H7 (cell line): ENCODE measurements at regions not wholly inside any gene's neighbourhood (a gene's known extent, or its start where the extent isn't known, plus 50 kb on each side); places are given as distances from the start of the nearest gene placed in this dataset.

Experiments used
- DNase-seq: peaks from one replicate; pipeline ENCODE4 v3.0.0; 2012
- H3K27me3 ChIP-seq: 2 replicates; pipeline ENCODE4 v1.6.0; 2011; ENCODE audit warnings: mild to moderate bottlenecking, low read length; ENCODE audit not compliant: control insufficient read depth, insufficient read depth
- H3K36me3 ChIP-seq: replicated peaks from 2 replicates; pipeline ENCODE4 v1.5.1; 2011; ENCODE audit warnings: low read length; ENCODE audit not compliant: control insufficient read depth, insufficient read depth
- H3K4me3 ChIP-seq: 2 replicates; pipeline ENCODE4 v1.5.1; 2011; ENCODE audit warnings: low read depth, mild to moderate bottlenecking, control low read depth, low read length, moderate library complexity; ENCODE audit not compliant: insufficient read depth

DNA sequence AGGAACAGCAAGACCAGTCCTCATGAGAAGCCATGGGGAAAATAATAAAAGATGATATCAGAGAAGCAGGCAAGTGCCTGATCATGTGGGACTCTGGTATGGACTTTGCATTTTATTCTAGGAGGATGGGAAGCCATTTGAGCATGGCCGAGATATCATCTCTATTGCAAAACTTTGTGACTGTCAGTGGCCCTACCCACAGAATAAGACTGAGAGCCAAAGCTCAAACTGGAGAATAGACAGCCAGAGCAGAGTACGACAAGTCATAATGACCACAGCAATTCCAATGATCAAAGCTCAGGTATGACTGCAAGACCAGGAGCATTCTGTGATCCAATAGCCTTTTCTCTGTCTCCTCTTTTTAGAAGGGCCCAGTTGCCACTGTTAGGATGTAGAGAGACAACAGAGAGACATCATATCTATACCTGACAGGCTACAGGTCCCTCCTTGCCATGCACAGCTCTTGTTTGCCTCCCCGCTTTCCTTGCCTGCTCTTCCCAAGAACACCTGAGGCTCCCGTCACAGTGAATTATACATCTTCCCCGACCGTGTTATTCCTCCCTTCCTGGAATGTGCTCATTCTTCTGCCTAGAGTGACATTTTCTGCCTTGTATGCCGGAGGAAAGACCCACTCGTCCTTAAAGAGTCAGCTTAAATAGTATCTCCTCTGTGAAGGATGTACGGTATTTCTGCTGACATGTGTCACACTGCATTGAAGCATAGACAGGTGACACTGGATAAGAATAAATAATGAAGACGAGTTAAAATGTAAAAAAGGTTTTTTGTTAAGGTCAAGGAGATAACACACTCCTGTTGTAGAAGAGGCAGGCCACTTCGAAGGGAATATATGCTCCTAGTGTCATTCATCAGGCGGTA is 248.7 kb upstream of the MAP3K1 start:
- no peaks in the 10 kb centered on the region for H3K27me3 ChIP-seq
- DNase-seq, result no peak
- H3K4me3 ChIP-seq, result no peak overlapping the region
- no peaks in the 10 kb centered on the region for H3K36me3 ChIP-seq

DNA sequence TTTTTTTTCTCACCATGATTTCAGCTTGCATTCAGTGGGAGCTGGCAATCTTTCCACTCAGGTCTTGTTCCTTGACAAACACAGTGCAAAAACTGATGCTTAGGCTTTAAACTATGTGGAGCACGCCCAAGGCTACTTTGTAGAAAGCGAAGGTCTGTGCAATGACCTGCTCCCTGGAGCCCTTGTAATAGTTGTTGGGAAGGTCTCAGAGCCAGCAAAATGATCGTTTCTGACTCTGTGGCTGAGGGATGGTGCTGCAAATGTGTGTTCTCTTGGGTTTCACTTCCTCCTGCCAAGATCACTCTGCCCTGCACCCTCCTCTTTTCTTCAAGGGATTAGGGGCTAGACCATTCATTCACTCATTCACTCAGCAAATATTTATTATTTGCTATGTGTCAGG is 249.7 kb upstream of the MAP3K1 start:
- no peak overlapping the region for H3K4me3 ChIP-seq
- no peaks in the 10 kb centered on the region for H3K36me3 ChIP-seq
- no peak for DNase-seq

DNA sequence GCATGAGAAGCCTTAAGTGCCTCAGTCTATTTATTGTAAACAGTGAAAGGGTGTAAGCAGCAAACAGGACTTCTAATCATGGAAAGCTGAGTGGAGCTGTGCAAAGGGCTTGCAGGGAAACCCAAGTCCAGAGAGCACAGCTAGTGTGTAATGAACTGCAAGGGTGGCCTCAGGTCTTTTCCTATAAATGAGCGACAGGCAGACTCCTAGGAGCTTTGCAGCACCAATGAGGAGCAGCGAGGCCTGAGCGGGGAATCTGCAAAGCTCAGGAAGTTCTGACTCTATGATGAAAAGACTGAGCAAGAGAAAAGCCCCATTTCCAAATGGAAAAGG is 250.1 kb upstream of the MAP3K1 start:
- H3K27me3 ChIP-seq, result no peaks in the 10 kb centered on the region
- no peak overlapping the region for H3K4me3 ChIP-seq
- DNase-seq, result no peak
- no peaks in the 10 kb centered on the region for H3K36me3 ChIP-seq

More for the DNA sequence above, 249.7 kb upstream of the MAP3K1 start:
- H3K27me3 ChIP-seq, result no peaks in the 10 kb centered on the region

DNA sequence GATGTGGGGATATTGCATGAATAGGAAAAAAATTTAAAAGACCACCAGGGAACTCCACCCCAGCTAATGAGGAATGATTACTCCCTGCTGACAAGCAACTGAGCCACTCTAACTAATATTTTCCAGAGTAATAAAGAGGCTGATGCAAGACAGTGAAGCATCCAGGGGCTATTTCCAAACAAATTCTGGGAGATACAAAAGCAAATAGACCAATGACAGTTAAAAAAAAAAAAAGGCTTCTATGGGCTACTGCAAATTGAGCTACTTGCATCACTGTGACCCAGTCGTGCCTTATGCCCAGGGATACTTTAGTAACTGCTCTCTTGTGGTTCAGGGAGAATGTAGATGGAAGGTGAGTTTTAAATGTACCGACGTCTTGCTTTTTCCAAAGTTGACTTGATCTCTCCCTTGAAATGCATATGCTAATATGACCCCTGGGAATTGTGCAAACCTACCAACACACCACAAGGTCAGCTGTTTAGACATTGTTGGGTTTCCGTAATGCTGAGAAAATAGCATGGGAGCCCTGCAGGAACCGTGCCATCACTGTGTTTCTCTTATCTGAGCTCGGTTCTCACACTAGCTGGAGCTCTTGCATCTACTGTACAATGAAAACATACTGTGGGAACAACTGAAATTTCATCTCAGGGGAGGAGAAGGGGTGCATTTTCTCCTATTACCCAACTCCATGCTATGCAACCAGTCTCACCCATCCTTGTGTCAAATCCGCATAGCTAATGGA is 250.6 kb upstream of the MAP3K1 start:
- no peaks in the 10 kb centered on the region for H3K36me3 ChIP-seq
- no peaks in the 10 kb centered on the region for H3K27me3 ChIP-seq
- H3K4me3 ChIP-seq, result no peak overlapping the region
- DNase-seq, result no peak

DNA sequence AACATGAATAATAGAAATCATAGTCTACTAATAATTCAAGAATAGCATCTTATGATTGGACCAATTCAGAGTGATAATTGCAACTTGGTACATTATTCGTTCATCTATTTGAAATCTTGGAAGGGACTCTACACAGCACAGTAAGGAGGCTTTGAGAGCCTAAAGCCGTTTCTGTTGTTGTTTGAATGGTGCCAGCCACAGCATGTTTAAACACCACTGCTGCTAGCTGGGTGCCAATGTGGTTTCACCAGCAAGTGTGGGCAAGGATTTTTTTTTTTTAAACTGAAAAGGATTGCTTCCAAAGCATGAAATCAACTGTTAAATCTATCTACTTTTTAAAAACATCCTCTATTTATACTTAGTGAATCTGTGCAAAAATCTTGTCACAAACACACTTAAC is 253.9 kb upstream of the MAP3K1 start:
- DNase-seq, result no peak
- Histone ChIP-seq H3K36me3 (no peaks in the 10 kb centered on the region), H3K27me3 (no peaks in the 10 kb centered on the region), H3K4me3 (no peak overlapping the region)

DNA sequence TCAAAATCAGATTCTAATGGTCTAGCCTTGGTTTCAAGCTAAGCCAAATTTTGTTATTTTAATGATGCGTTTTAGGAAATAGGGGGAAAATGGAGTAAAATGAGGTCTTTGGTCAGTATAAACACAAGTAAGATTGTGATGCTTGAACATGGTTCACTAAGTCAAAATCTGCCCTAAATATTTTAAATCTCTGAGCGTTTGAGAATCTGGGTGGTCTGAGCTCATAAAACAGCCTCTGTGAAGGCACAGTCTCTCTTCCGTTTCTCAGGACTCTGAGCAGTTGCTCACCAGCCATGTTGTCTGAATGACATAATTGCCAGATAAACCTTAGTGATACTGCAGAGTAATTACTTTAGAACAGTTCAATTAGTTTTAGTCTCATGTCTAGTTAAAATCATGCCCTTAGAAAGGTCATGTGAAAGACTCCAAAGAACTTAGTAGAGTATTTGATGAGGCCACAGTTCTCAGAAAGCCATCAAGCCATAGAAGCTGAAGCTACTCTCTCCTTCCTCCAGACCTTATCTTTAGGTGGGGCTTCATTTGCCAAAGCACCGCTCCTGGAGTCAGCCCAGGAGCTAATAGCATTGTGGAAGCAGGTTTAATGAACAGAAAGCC is 257.1 kb upstream of the MAP3K1 start:
- Histone ChIP-seq H3K4me3 (no peak overlapping the region), H3K36me3 (no peaks in the 10 kb centered on the region), H3K27me3 (no peaks in the 10 kb centered on the region)
- DNase-seq, result no peak

DNA sequence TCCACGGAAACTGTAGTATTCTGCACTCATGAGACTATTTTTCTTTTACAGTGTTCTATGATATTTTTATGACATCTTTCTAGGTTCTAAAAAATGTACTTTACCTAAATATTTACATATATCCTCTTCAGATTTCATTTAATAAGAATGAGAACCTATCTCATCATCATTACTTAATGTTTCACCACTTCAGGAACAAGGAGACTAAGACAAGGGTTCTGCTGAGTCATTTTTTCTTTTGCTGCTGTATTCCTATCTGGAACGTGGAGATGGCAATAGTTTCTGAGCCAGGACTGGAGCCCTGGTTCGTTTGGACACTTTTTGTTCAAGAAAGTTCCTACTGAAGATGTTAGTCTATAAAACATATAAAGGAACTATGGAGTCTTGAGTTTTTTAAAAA is 258.2 kb upstream of the MAP3K1 start:
- Histone ChIP-seq H3K36me3 (no peaks in the 10 kb centered on the region), H3K4me3 (no peak overlapping the region), H3K27me3 (no peaks in the 10 kb centered on the region)
- no peak for DNase-seq

DNA sequence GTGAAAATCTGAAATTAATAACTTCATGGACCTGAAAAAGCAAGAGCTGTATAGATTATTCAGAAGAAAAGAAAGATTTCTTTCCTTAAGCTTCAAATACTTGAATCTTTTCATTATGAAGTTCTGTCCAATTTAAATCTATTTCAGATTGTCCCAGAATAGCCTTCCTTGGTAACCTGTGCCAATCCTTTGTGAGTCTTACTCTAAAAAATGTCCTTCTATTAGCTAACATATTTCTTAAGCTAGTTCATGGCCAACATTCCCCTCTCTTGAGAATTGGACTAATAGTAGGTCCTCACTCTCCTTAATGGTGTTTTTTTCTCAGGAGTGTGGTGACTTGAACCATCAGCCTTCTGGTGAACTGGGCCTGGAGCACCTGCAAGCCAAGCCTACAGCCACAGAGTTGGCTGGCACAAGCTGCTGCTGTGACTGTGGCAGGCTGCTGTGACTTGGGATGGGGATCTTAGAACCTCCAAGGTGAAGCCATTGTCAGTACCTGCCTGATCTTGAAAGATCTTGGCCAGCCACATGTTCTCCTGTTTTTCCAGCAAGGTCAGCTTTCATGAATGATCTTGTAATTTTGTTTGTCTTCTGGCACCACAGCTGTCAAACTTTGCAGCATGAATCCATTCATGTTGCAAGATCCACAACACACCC is 262.6 kb upstream of the MAP3K1 start:
- Histone ChIP-seq H3K4me3 (no peak overlapping the region), H3K27me3 (no peaks in the 10 kb centered on the region)
- no peak for DNase-seq

DNA sequence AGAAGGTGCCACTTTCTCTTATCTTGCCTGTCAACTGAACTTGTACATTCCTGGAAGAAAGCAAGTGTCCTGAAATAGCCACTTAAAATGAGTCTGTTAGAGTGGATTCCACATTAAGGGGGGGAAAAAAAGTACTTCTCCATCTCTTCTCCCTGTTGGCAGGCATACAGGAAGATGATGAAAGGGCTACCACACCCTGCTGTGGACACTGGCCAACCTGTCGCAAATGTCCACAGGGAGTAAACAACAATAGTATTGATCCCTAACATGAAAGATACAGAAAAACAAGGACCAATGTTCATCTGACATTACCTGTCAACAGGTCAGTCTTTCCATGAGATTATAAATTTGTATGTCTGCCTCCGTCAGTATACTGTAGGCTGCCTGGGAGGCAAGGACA is 265.1 kb upstream of the MAP3K1 start:
- H3K4me3 ChIP-seq, result no peak overlapping the region
- no peaks in the 10 kb centered on the region for H3K27me3 ChIP-seq
- DNase-seq, result no peak
- no peaks in the 10 kb centered on the region for H3K36me3 ChIP-seq

More for the DNA sequence above, 262.6 kb upstream of the MAP3K1 start:
- H3K36me3 ChIP-seq, result no peaks in the 10 kb centered on the region

DNA sequence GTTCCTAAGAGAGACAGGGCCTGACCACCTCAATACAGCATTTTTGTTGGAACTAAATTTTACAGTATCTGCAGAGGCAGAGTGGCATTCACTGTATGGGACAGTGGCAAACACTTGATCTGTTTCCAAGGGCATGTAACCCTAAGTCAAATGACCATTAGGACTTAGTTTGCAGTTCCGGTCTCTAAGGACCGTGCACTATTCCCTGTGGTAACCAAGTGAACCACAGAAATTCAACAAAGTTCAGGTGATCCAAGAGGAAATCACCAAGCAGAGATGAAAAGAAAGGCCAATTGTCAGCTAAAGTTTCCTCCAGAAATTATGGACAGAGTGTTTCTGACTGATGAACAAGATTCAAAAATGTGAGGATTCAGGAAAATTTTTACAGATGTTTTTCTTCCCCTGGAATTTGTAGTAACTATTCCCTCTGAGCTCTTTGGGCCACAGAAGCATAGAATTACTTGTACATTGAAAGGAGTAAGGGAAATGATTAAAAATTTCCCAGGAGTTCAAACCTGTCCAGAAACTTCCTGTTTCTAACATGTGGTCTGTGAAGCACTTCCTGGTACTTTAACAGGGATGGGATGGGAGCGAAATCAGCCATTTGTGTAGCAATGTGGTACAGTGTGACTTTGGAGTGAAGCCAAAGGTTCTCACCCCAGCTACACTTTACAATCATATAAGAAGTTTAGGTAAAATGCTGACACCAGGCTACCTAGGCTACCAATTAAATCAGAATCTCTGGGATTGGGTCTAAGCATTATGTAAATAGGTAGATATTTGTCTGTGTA is 266.1 kb upstream of the MAP3K1 start:
- DNase-seq, result no peak
- Histone ChIP-seq H3K36me3 (no peaks in the 10 kb centered on the region), H3K4me3 (no peak overlapping the region), H3K27me3 (no peaks in the 10 kb centered on the region)

DNA sequence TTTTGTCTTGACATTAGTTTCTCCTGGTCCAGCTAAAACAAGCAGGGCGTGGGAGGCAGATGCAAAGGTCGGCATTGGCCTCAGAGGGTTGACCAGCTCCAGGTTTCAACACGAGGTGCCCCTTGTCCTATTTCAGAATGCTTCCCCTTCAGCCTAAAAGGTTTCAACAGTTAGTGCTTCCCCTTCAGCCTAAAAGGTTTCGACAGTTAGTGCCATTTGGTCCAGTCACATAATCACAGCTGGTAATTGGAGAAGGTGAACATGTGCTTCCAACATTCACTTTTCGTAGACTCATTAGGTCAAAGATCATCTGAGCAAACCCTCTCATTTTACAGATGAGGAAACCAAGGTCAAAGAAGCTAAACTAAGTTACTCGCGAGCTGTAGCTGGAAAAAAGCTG is 270.3 kb upstream of the MAP3K1 start:
- no peaks in the 10 kb centered on the region for H3K27me3 ChIP-seq

DNA sequence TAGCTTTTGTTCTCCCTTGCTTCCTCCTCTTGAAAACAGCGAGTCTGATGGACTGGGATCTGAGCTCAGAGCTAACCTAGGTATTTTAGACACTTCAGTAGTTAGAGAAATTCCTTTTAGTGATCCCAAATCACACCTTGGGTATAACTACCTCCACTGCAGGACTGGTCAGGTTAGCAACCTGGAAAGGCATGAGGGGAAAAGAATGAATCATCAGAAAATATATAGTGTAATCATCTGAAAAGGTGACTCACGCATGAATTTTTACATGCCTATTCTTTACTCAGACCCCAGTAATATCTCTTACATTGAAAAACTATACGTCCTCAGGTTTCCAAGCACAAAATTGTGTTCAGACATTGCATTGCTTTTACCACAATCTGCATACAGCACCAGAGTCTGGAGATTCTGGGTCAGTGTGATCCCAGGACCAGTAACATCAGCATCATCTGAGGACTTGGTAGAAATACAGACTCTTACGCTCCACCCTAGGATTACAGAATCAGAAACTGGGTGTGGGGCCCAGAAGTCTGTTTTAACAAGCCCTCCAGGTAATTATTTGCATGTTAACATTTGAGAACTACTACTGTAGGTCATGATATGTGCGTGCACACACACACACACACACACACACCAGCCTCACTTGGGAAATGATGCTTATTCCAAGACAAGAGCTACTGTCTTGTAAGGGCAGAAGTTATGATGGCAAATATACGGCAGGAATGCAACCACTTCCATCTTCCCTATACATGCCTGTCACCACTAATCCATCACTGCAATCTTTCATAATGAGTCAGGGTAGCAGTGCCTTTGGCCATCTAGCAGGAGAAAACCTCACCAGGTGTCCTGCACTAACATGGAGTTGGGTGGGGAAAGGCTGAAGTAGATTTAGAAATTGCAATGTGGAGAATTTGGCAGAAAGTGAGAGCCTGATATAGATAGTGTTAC is 271.6 kb upstream of the MAP3K1 start:
- no peaks in the 10 kb centered on the region for H3K36me3 ChIP-seq
- no peak overlapping the region for H3K4me3 ChIP-seq
- H3K27me3 ChIP-seq, result no peaks in the 10 kb centered on the region
- no peak for DNase-seq

More for the DNA sequence above, 270.3 kb upstream of the MAP3K1 start:
- Histone ChIP-seq H3K36me3 (no peaks in the 10 kb centered on the region), H3K4me3 (no peak overlapping the region)
- DNase-seq, result no peak

DNA sequence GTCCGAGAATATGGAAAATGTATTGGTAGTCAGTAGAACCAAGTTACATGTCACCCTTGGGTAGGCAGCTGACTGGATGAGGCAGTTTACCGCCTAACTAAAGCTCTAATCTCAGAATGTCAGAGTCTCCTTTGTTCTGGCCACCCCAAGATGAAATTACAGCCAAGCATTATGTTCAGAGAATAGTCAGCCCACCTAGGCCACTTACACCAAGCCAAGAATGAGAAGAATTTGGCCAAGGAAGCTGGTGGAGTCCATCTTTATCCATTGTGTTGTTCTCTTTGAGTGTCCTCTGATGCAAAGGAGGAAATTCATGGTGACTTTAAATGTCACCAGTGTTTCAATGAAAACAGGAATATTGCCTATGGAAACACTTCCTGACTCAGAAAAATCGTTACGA is 275.1 kb upstream of the MAP3K1 start:
- no peaks in the 10 kb centered on the region for H3K27me3 ChIP-seq

More for the DNA sequence above, 275.1 kb upstream of the MAP3K1 start:
- DNase-seq, result no peak
- Histone ChIP-seq H3K36me3 (no peaks in the 10 kb centered on the region), H3K4me3 (no peak overlapping the region)
